ENCODE measurements at regions not wholly inside any gene's neighbourhood (a gene's known extent, or its start where the extent isn't known, plus 50 kb on each side); places are given as distances from the start of the nearest gene placed in this dataset.
"Not testable (repeated sequence)": the region's sequence is repeated elsewhere in the genome, so short reads cannot be mapped to it uniquely, and the experiment has no call there.

GRCh38 chr9:134530724-134531123 is 110.9 kb upstream of the COL5A1 start:
- H3K27ac ChIP-seq (replicated peaks): no peak overlapping the region
- TF ChIP-seq, protein P1, sequence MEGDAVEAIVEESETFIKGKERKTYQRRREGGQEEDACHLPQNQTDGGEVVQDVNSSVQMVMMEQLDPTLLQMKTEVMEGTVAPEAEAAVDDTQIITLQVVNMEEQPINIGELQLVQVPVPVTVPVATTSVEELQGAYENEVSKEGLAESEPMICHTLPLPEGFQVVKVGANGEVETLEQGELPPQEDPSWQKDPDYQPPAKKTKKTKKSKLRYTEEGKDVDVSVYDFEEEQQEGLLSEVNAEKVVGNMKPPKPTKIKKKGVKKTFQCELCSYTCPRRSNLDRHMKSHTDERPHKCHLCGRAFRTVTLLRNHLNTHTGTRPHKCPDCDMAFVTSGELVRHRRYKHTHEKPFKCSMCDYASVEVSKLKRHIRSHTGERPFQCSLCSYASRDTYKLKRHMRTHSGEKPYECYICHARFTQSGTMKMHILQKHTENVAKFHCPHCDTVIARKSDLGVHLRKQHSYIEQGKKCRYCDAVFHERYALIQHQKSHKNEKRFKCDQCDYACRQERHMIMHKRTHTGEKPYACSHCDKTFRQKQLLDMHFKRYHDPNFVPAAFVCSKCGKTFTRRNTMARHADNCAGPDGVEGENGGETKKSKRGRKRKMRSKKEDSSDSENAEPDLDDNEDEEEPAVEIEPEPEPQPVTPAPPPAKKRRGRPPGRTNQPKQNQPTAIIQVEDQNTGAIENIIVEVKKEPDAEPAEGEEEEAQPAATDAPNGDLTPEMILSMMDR (IDR thresholded peaks at IDR 0.05; ENCODE audit: insufficient read depth, low read length): no peak
- TF ChIP-seq SPI1 (IDR thresholded peaks at IDR 0.05; ENCODE audit: borderline replicate concordance, low read depth): no peak
- TF ChIP-seq REST (IDR thresholded peaks at IDR 0.05; ENCODE audit: insufficient replicate concordance, low read depth): no peak
- no peak for TF ChIP-seq POLR2AphosphoS5 (IDR thresholded peaks at IDR 0.05; ENCODE audit: low read depth)
- no peak overlapping the region for H3K4me3 ChIP-seq (replicated peaks; ENCODE audit: insufficient read depth, low read length)
- no peaks in the 10 kb centered on the region for H3K27me3 ChIP-seq (ENCODE audit: insufficient read depth, poor library complexity, severe bottlenecking)
- no peak for DNase-seq (ENCODE audit: low read depth in 1 of 2, low spot score in 1 of 2)

GRCh38 chr9:134531220-134531970 is 110.2 kb upstream of the COL5A1 start:
- no peak overlapping the region for H3K4me3 ChIP-seq (replicated peaks; ENCODE audit: insufficient read depth, low read length)
- TF ChIP-seq, protein P1 (IDR thresholded peaks at IDR 0.05; ENCODE audit: insufficient read depth, low read length): no peak
- no peak for TF ChIP-seq GABPA (IDR thresholded peaks at IDR 0.05; ENCODE audit: low read depth)
- TF ChIP-seq SPI1 (IDR thresholded peaks at IDR 0.05; ENCODE audit: borderline replicate concordance, low read depth): no peak
- no peak for TF ChIP-seq REST (IDR thresholded peaks at IDR 0.05; ENCODE audit: insufficient replicate concordance, low read depth)
- no peak for TF ChIP-seq POLR2AphosphoS5 (IDR thresholded peaks at IDR 0.05; ENCODE audit: low read depth)
- DNase-seq (ENCODE audit: low read depth in 1 of 2, low spot score in 1 of 2): no peak
- H3K27ac ChIP-seq (replicated peaks): no peak overlapping the region
- H3K27me3 ChIP-seq (ENCODE audit: insufficient read depth, poor library complexity, severe bottlenecking): no peaks in the 10 kb centered on the region

GRCh38 chr9:134532084-134532483 is 109.5 kb upstream of the COL5A1 start:
- DNase-seq (ENCODE audit: low read depth in 1 of 2, low spot score in 1 of 2): no peak
- H3K27ac ChIP-seq (replicated peaks): no peak overlapping the region
- TF ChIP-seq SPI1 (IDR thresholded peaks at IDR 0.05; ENCODE audit: borderline replicate concordance, low read depth) (no peak), GABPA (IDR thresholded peaks at IDR 0.05; ENCODE audit: low read depth) (no peak), REST (IDR thresholded peaks at IDR 0.05; ENCODE audit: insufficient replicate concordance, low read depth) (no peak), POLR2AphosphoS5 (IDR thresholded peaks at IDR 0.05; ENCODE audit: low read depth) (no peak)
- TF ChIP-seq, protein P1 (IDR thresholded peaks at IDR 0.05; ENCODE audit: insufficient read depth, low read length): no peak
- H3K4me3 ChIP-seq (replicated peaks; ENCODE audit: insufficient read depth, low read length): no peak overlapping the region
- no peaks in the 10 kb centered on the region for H3K27me3 ChIP-seq (ENCODE audit: insufficient read depth, poor library complexity, severe bottlenecking)

DNA sequence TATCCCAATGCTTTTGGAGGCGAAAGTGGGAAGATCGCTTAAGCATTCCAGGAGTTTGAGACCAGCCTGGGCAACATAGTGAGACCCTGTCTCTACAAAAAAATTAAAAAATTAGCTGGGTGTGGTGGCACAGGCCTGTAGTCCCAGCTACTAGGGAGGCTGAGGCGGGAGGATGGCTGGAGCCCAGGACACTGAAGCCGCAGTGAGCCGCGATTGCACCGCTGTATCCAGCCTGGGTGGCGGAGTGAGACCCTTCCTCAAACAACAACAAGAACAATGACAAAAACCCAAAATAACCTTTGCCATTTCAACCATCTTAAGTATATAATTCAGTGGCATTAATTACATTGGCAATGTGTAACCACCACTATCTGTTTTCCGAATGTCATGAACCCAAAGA is 108.9 kb upstream of the COL5A1 start:
- H3K27me3 ChIP-seq (ENCODE audit: insufficient read depth, poor library complexity, severe bottlenecking); H3K4me3 ChIP-seq (replicated peaks; ENCODE audit: insufficient read depth, low read length); DNase-seq (ENCODE audit: low read depth in 1 of 2, low spot score in 1 of 2); H3K27ac ChIP-seq (replicated peaks): not testable (repeated sequence)

Data from HL-60 (cell line).